Activated naive CD4-positive, alpha-beta T cell treated with anti-CD3 and anti-CD28 coated beads, Interleukin-2, amount 50 U/mL, for 24 hours (primary cell): ENCODE measurements at regions not wholly inside any gene's neighbourhood (a gene's known extent, or its start where the extent isn't known, plus 50 kb on each side); places are given as distances from the start of the nearest gene placed in this dataset.

Source experiments
- H3K27ac Mint-ChIP-seq: one replicate; pipeline ENCODE4 v1.8.0; 2021; ENCODE audit warnings: mild to moderate bottlenecking, mixed read lengths
- H3K27me3 Mint-ChIP-seq: one replicate; pipeline ENCODE4 v1.8.0; 2021; ENCODE audit warnings: mixed read lengths
- H3K36me3 Mint-ChIP-seq: one replicate; pipeline ENCODE4 v1.8.0; 2021; ENCODE audit warnings: mixed read lengths
- H3K4me1 Mint-ChIP-seq: one replicate; pipeline ENCODE4 v1.8.0; 2021; ENCODE audit warnings: mixed read lengths
- H3K4me3 Mint-ChIP-seq: one replicate; pipeline ENCODE4 v1.8.0; 2021; ENCODE audit warnings: mild to moderate bottlenecking, mixed read lengths
- H3K9me3 Mint-ChIP-seq: one replicate; pipeline ENCODE4 v1.8.0; 2021; ENCODE audit warnings: mixed read lengths

DNA sequence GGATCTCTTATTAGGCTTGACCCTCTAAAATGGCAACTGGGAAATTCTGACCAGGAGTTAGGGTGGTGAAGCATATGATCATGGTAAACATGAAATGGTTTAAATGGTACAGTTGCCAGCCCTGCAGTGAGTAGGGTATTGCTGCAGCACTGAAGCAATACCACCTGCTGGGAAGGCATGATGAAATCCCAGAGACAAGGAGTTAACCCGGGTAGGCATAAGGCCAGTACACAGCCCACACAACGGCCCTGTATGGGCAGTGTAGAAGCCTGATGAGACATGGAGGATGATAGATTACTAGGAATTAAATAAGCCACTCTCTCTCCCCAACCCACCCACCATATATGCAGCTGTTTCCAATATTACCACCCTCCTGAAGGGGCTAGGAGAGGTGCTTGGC lies 197.4 kb upstream of the MOCS1 start:
- Mint-ChIP-seq H3K4me1 (no peaks in the 10 kb centered on the region), H3K27me3 (no peaks in the 10 kb centered on the region), H3K9me3 (no peaks in the 10 kb centered on the region), H3K4me3 (no peak overlapping the region), H3K27ac (no peak overlapping the region), H3K36me3 (no peaks in the 10 kb centered on the region)

- Mint-ChIP-seq H3K4me3 (no peak overlapping the region), H3K9me3 (no peaks in the 10 kb centered on the region), H3K27me3 (no peaks in the 10 kb centered on the region), H3K36me3 (no peaks in the 10 kb centered on the region), H3K27ac (no peak overlapping the region), H3K4me1 (no peaks in the 10 kb centered on the region)
Observed at GRCh38 chr6:40128127-40128526, 193.9 kb upstream of the MOCS1 start.

DNA sequence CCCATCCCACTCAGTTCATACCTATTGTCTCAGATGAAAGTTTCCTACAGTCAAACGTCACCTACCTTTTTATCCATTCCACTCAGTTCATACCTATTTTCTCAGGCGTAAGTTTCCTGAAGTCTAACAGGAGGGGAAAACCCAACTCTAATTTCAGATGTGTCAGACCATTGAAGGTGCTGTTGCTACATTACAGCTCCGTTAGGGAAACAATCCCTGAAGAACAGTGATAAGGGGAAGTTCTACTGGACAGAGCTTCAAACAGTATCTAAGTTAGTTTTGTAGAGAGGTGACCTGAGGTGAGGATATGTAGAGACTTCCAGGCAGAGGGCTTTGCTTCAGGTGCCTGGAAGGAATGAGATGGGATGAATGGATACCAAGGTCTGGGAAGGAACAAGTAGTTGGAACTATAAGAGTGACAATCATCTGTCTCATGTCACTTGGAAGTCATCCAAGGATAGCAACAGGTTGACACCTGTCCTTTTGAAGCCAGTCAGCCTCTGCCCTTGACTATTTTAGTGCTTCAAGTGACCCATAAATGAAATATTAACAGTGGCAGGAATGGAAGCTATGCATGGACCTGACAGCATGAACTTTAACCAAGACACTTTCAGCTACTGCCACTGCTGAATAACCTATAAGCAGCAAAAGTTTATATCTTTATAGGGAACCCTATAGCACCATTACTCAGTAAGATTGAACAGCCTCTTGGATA lies 191.6 kb upstream of the MOCS1 start:
- Mint-ChIP-seq H3K9me3 (no peaks in the 10 kb centered on the region), H3K36me3 (no peaks in the 10 kb centered on the region), H3K27ac (no peak overlapping the region), H3K27me3 (no peaks in the 10 kb centered on the region), H3K4me1 (no peaks in the 10 kb centered on the region), H3K4me3 (no peak overlapping the region)

GRCh38 chr6:40124924-40125323 lies 190.7 kb upstream of the MOCS1 start:
- Mint-ChIP-seq H3K36me3 (no peaks in the 10 kb centered on the region), H3K27ac (no peak overlapping the region), H3K27me3 (no peaks in the 10 kb centered on the region), H3K4me3 (no peak overlapping the region), H3K4me1 (no peaks in the 10 kb centered on the region), H3K9me3 (no peaks in the 10 kb centered on the region)

DNA sequence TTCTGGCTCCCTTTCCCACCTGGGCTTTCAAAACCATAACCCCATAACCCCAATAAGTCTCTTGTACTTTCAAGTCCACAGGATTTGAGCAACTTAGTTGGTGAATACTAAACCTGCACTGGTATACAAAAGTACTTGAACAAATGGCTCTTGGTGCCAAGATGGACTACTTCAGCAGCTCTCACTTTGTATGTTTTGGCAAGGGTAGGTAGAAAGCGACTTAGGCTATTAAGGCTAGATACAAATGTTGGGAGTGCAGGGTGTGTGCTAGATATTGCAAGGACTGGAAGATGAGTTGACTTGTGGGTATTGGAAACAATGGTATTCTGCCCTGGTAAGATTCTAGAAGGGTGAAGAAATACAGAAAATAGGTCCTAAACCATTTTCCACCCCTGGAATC lies 182.6 kb upstream of the MOCS1 start:
- no peaks in the 10 kb centered on the region for H3K4me1 Mint-ChIP-seq
- peaks cover 8% of the 10 kb centered on the region for H3K27me3 Mint-ChIP-seq
- H3K27ac Mint-ChIP-seq: no peak overlapping the region
- H3K4me3 Mint-ChIP-seq: no peak overlapping the region
- no peaks in the 10 kb centered on the region for H3K9me3 Mint-ChIP-seq
- no peaks in the 10 kb centered on the region for H3K36me3 Mint-ChIP-seq

- peaks cover 12% of the 10 kb centered on the region for H3K27me3 Mint-ChIP-seq
- peaks cover 18% of the 10 kb centered on the region for H3K9me3 Mint-ChIP-seq
- H3K4me1 Mint-ChIP-seq: no peaks in the 10 kb centered on the region
- H3K4me3 Mint-ChIP-seq: no peak overlapping the region
- no peaks in the 10 kb centered on the region for H3K36me3 Mint-ChIP-seq
- no peak overlapping the region for H3K27ac Mint-ChIP-seq
Observed at GRCh38 chr6:40112350-40112749, 178.1 kb upstream of the MOCS1 start.

DNA sequence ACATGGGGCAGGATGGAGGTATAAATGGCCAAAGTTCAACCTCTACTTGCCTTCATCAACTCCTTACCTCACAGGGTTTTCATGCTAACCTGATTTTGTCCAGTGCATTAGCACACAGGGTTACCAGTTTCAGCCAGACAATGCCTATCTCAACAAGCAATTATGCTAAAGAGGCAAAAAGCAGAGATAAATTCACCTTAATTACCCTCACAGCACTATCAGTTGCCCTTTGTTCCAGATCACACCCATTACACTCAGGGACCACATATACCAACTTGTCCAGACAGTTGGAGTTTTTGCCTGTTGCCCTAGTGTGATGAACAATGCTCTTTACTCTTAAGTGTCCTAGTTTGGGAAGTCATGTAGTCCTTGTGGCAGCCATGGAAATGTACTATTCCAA lies 174.5 kb upstream of the MOCS1 start:
- Mint-ChIP-seq H3K4me3 (no peak overlapping the region), H3K4me1 (no peaks in the 10 kb centered on the region), H3K9me3 (peaks cover 18% of the 10 kb centered on the region), H3K36me3 (no peaks in the 10 kb centered on the region), H3K27me3 (peaks cover 13% of the 10 kb centered on the region), H3K27ac (no peak overlapping the region)

DNA sequence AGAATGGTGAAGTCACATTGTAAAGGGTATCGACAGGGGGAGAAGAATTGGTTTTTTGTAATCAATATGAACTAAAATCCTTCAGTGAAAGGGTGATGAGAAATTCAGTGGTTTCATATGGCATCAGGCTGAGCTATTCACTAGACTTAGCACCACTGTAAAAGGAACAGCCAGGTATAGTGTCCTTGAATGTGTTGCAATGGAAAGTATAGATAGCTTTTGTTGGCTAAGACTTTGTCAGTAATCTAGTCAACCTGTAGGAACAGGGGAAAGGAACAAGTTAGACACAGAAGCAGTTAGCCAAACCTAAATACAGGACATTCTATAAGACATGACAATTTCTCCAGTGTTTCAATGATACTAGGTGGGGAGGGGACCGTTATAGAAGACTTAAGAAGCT lies 172.6 kb upstream of the MOCS1 start:
- Mint-ChIP-seq H3K4me1 (no peaks in the 10 kb centered on the region), H3K4me3 (no peak overlapping the region), H3K9me3 (peaks cover 18% of the 10 kb centered on the region), H3K36me3 (no peaks in the 10 kb centered on the region), H3K27ac (no peak overlapping the region), H3K27me3 (peaks cover 5% of the 10 kb centered on the region)

DNA sequence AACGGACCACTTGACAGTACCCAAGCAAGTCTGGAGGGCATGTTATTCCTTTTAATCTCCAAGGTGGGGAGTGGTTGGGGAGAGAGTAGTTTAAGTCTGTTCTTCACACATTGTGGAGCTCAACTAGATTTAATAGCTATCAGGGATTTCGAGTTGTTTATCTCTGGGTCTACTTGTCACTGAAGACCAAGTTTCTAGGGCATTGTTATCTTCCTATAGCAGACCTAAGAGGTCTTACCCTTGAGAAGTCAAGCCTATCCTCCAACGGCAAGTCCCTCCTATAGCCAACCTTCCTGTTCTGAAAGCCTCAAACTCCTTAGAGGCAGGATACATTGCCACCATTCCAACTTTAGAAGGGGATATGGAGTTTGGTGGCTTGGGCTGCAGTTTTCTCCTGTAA lies 164.5 kb upstream of the MOCS1 start:
- Mint-ChIP-seq H3K9me3 (no peaks in the 10 kb centered on the region), H3K4me3 (no peak overlapping the region), H3K36me3 (no peaks in the 10 kb centered on the region), H3K4me1 (no peaks in the 10 kb centered on the region), H3K27ac (no peak overlapping the region), H3K27me3 (peaks cover 8% of the 10 kb centered on the region)

DNA sequence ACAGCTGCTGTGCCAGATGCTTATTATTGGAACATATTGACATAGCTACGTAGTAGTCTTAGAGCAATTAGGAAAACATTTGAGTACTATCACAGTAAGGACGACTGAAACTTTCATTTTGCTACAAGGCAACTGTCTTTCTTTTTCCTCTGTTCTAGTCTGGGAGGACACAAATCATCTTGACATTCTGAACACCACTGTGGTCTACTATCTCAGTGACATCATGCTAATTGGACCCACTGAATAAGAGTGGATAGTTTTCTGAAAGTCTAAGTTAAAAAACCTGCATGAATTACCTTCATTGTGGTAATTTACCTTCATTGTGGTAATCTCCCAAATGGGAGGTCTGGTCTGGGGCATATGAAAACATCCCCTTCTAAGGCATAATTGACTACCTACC lies 163.3 kb upstream of the MOCS1 start:
- H3K27me3 Mint-ChIP-seq: peaks cover 8% of the 10 kb centered on the region
- no peak overlapping the region for H3K27ac Mint-ChIP-seq
- no peaks in the 10 kb centered on the region for H3K36me3 Mint-ChIP-seq
- no peaks in the 10 kb centered on the region for H3K9me3 Mint-ChIP-seq
- H3K4me3 Mint-ChIP-seq: no peak overlapping the region
- H3K4me1 Mint-ChIP-seq: no peaks in the 10 kb centered on the region

DNA sequence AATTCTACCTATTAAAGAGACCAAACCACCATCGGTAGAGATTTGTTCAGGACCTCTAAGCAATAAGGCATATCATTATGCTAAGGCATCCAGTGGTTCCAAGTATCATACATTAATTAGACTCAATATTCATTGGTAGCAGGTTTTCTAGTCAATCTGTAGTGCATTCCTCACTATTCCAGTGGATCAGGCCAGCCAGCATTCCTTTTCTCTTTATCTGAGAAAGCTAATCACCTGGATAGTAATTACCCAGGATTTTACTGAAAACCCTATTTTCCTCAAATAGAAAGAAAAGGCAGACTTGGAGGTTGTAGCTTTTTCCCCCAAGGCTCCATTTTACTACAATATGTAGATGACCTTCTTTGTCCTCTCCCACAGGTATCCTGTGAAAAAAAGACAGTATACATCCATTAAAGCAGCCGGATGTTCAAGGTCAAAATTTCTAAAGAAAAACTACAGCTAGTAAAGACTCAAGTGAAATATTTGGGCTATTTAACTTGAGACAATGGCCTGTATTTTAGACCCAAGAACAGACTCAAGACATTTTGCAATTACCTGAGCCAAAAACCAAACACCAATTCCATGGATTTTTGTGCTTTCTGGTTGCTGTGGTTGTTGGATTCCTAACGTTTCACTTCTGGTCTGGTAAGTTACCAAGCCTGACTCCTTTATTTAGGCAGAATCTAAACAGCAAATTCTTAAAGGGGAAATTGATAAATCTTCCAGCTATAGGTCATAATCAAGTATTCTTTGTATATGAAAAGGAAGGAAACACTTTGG lies 149.1 kb upstream of the MOCS1 start:
- Mint-ChIP-seq H3K27me3 (peaks cover 8% of the 10 kb centered on the region), H3K4me3 (no peak overlapping the region), H3K4me1 (no peaks in the 10 kb centered on the region), H3K27ac (no peak overlapping the region), H3K36me3 (no peaks in the 10 kb centered on the region), H3K9me3 (no peaks in the 10 kb centered on the region)

GRCh38 chr6:40082278-40083043 lies 148.2 kb upstream of the MOCS1 start:
- no peaks in the 10 kb centered on the region for H3K9me3 Mint-ChIP-seq
- H3K27ac Mint-ChIP-seq: no peak overlapping the region
- H3K27me3 Mint-ChIP-seq: peaks cover 10% of the 10 kb centered on the region
- H3K36me3 Mint-ChIP-seq: no peaks in the 10 kb centered on the region
- no peak overlapping the region for H3K4me3 Mint-ChIP-seq
- H3K4me1 Mint-ChIP-seq: no peaks in the 10 kb centered on the region

- Mint-ChIP-seq H3K36me3 (no peaks in the 10 kb centered on the region), H3K27me3 (peaks cover 31% of the 10 kb centered on the region), H3K27ac (no peak overlapping the region), H3K4me3 (no peak overlapping the region), H3K4me1 (no peaks in the 10 kb centered on the region), H3K9me3 (no peaks in the 10 kb centered on the region)
Observed at GRCh38 chr6:40077736-40078135, 143.5 kb upstream of the MOCS1 start.

DNA sequence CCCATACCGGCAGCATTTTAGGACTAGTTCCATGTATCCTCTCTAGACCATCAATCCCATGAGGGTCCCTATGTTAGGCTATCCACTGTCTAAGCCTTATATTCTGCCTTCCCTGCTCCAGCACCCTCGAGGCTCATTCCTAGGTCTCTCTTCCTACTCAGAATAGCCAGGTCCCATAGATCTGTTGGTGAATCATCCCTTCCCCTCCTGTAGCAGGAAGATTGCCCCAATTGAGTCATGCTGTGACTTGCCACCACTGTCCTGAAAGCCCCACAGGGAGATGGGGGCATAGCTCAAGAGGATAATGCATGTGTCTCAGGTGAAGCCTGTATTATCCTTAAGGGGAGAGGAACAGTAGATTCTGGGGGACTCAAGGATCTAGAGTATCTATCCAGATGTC lies 143.1 kb upstream of the MOCS1 start:
- Mint-ChIP-seq H3K9me3 (no peaks in the 10 kb centered on the region), H3K4me3 (no peak overlapping the region), H3K27me3 (peaks cover 31% of the 10 kb centered on the region), H3K36me3 (no peaks in the 10 kb centered on the region), H3K27ac (no peak overlapping the region), H3K4me1 (no peaks in the 10 kb centered on the region)

GRCh38 chr6:40075056-40075590 lies 140.9 kb upstream of the MOCS1 start:
- Mint-ChIP-seq H3K27me3 (peaks cover 30% of the 10 kb centered on the region), H3K9me3 (no peaks in the 10 kb centered on the region), H3K27ac (no peak overlapping the region), H3K4me1 (no peaks in the 10 kb centered on the region), H3K36me3 (no peaks in the 10 kb centered on the region), H3K4me3 (no peak overlapping the region)
